Activated CD8-positive, alpha-beta memory T cell treated with anti-CD3 and anti-CD28 coated beads for 4 hours (primary cell): ENCODE measurements at regions not wholly inside any gene's neighbourhood (a gene's known extent, or its start where the extent isn't known, plus 50 kb on each side); places are given as distances from the start of the nearest gene placed in this dataset.

Source experiments
- DNase-seq, 2 donors: peaks; one replicate each; pipeline ENCODE4 v3.0.0-alpha.2; 2020; ENCODE audit warnings: low read depth in 2 of 2

DNA sequence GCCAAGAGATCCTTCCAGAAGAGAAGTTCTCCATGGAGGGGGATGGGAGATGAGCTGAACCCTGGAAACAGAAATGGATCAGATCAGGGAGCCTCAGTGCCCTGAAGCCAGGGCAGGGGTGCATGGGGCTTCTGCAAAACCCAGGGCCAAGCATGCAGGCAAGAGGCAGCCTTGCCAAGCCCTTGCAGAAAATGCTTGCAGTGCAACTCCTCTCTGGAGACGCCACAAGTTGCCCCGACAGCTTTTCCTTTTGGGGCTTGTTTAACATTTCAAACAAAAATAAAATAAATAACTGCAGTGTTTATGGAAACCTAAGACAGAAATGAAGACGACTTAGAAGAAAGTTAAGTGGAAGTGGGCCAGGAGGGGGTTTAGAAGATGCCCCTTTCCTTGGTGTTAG, 177.5 kb upstream of the TNP1 start:
- no peak for DNase-seq

DNA sequence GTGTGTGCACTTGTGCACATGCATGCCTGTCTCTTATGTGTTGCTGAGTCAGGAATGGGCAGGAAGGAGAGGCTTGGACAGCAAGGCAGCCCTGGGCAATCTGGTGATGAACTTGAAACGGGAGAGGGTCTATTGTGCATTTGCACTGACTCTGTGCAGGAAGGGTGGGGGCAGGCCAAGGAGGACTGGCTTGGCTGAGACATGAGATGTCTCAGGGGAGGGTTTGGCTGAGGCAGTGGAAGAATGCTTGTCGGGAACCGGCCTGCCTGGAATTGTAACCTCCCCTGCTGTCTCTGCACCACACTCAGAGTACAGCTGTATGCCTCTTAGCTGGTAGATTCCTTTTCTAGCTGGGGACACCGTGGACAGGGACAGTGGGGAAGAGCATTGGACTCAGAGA, 176.1 kb upstream of the TNP1 start:
- no peak for DNase-seq

DNA sequence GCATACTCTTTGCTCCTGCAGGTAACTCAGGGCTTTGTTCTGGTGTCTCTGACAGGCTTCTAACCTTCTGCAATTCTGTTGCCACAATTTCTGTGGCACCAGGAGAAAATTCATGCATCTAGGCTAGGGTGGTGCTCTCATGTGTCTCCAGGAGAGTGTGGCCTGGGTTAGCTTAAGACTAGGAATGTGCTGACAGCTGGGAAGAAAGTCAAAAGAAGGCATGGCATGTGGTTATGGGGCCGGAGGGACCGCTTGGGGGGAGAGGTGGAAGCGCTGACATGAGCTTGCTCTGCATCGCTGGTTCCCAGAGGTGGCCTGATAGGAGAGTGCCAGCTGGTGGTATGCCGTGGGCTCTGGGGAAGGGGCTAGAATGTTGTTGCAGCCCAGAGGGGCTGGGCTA, 173.3 kb upstream of the TNP1 start:
- no peak for DNase-seq

DNA sequence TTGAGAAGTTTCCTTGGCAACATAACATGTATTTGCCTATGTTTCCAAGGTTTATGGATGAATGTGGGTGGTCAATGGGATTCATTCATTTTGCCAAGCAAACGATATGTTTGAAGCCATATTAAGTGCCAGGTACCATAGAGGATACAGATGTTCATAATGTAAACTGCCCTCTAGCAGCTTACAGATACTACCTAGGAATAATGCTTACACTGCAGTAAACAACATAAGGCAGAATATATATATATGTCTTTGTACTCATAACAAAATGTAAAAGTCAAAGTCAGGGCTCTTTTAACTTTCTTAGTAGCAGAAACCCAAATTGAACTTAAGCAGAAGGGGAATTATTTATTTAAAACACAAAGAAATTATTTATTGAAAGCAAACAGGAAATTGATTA, 171.6 kb upstream of the TNP1 start:
- no peak for DNase-seq

DNA sequence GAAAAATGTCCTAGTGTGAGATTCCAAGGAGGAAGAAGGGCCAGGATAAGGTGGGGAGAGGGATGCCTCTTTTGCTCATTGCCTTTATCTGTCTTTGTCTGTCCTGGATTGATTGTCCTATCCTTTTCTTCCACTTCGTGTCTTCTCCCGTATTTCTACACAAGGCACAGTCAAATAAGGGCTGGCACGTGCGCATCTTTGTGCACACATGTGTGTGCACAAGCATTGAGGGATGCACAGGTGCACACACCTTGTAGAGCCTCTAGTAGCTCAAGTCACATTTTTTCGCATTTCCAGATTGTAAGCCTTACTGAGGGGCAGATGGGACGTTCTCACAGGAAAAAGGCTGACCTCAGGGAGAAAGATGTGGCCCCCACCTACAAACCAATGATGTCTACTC, 170.2 kb upstream of the TNP1 start:
- DNase-seq = no peak

DNA sequence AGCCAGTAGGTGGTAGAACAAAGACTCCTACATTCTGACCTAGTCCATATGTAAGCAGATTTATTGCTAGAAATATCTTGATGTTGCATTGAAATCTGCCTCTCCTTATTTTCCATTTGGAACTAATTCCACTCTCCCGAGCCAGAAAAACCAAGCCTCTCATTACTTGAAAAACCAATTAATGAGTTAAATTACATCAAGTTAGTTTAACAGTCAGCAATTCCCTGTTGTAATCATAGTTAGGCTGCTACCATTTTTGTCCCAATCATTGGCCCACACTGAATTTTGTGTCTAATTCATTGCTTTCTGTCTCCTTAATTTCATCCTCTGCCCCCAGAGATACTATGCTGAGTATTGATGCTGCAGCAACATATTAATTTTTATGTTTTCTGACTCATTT, 168.3 kb upstream of the TNP1 start:
- no peak for DNase-seq

DNA sequence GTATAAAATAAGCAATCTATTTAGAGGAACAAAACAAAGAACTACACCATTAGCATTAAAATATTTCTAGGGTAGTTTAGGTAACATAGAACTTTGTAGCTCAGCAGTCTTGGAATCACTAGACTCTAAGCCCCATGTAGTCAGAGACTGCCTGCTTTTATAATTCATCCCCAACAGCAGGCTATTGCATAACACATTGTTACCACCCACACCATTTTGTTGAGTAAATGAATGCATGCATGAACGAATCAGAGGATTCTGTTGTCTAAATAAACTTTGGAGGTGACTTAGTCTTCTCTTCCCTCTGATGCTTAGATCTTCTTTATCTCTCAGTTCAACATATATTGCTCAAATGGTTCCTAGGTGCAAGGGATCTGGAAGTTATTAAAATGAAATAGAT, 167.6 kb upstream of the TNP1 start:
- DNase-seq = no peak

DNA sequence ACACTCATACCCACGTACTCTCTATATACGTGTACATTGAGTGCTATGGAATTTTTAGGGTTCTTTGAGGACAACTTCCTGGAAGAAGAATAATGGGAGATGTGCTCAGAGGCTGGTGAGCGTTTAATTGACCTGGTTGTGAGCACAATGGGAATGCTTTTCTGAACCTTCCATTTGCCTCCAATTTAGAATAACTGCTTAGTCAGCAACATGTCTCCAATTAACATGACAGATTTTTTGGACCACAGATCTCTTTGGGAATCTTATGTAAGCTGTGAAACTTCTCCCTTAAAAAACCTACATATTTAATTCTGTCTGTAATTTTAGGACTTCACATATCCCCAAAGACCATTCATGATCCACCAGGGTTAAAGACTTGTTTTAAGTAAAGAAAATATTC, 166.7 kb upstream of the TNP1 start:
- DNase-seq = no peak

DNA sequence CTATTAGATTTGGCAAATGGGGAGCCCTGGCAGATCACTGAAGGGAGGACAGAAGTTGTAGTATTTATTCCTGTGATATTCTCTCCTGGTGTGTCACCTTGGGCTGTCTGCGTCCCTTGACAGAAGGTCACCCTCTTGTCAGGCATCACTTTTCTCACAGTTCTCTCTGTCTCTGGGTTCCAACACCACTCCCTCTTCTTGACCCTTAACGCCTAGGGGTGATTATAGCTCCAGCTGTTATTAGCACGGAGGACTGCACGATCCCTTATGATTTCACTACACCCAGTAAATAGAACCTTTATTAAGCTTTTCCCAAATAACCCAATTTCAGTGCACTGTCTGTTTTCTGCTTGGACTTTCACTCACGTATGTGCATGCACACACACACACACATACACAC, 166.3 kb upstream of the TNP1 start:
- DNase-seq = no peak

DNA sequence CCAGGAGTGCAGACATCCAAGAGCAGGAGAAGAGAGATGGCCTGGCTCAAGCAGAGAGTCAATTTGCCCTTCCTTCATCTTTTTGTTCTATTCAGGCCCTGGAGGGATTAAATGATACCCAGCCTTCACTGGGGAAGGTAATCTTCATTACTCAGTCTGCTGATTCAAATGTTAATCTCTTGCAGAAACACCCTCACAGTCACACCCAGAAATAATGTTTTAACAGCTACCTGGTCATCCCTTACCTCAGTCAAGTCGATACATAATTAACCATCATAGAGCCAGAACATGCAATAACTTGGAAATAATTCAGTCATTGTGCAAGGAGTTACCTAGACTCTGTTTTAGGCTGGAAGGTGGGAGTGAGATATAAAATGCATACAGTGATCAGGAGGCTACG, 163.7 kb upstream of the TNP1 start:
- DNase-seq = no peak

DNA sequence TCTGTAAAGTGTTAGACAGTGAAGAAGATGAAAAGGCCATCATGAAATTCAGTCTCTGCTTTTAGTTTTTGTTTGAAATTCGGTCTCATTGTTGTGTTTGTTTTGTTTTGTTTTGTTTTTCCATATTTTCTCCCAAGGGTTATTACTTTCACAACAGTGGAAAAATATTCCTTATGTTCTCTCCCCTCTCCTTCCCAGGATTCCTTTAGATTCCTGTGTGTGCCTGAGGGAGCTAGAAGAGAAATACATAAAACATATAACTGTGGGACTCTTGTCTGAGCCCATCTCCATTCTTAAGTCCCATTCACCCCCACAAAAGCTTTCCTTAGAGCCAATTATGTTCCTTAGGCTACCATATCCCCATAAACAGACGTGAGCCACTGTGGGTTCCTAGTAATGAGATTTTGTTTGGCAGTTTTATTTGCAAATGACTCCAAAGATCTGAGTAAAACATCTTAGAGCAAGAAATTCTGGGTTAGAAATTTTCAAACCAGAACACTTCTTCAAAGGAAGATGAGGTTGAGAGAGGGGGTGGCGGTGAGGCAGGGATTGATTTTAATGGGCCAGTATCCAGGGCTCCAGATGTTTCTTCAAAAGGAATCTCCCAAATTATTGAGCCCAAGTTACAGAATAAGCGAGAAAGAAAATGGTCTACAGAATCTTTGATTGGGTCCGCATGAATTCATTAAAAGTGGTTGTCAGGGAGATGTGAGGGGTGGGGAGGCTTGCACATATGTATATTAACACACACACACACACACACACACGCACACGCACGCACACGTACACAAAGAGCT, 157.8 kb upstream of the TNP1 start:
- DNase-seq = no peak

DNA sequence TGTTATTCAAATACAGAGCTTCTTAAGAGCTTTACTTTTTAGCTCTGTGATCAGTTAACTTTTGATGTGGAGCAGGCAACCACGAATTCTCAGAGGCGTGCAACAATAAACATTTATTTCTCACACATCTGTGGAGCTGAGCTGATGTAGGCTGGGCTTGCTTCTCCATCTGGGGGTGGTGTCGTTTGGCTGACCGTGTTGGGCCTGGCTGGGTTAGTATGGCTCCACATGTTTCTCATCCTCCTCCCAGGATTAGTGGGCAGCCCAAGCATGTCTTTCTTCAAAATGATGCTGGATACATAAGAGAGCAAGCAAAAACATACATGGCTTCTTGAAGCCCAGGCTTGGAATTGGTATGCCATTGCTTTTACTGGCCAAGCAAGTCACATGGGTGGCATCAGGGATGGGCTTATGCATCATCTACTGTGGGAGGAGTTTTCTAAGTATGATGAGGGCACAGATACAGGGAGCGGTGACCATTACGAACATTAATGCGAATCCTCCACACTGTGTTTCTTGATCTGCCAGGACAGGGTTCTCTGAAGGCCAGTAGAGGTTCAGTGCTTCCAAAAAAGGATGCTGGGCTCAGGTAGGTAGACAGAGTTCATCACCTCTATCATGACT, 157.0 kb upstream of the TNP1 start:
- DNase-seq = no peak

DNA sequence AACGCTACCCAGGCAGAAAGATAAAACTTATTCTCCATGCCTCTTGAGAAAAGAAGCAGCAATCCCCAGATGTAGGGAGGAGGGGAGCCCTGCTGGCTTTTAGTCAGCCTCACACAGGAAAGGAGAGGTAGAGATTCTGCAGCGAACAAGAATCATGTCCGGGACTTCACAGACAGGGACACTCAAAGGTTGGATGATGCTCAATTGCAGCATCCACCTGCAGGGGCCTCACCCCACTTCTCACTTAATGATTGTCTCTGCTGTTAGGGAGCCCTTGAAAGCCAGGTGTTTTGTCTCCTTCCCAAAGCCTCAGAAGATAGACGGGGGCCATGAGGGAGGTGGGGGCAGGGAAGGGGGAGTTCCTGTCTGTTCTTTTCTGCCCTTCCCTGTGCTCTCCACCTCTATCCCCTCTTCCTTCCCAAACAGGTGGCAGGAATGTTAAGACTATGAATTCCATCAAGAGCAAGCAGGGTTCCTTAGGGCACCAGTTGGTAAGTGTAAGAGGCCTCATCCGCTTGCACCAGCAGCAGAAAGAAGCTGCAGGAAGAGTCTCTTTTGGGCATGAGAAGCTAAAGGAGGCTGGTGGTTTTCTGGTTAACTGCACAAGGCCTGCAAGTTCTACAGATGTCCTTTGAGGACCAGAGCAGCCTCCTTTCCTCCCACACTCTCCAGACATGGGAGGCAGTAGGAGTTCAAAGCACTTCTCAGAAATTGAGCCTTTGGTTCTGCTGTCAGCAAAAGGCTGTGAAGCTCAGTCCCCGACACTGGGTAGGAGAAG, 154.7 kb upstream of the TNP1 start:
- no peak for DNase-seq

DNA sequence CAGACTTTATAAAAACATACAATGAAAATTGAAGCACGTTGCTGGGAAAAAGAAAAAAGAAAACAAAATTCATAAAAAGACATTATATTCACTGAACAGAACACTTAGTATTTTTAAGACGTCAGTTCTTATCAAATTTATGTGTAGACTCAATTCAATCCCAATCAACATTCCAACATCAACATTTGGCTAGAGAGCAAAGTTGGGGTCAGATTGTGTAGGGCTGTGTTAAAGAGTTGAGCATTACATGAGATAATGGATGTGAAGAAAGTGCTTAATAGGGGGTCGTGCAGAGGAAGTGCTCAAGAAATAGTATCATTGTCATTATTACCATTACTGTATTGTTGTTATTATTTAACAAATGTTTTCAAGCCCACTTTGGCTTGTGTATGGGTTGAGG, 154.1 kb upstream of the TNP1 start:
- no peak for DNase-seq

DNA sequence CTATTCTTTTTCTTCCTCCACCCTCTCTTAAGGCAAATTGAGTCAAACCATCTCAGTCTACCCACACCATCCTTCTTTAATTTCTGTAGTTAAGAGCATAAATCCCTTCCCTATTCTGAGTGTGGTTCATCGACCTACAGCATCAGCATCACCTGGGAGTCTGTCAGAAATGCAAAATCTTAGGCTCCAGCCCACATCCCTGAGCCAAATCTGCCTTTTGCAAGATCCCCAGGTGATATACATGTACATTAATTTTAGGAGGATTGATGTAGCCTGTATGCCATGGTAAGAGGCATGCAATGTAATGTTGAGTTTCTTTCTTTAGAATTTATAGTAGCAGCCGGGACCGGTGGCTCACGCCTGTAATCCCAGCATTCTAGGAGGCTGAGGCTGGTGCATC, 151.7 kb upstream of the TNP1 start:
- DNase-seq = no peak

DNA sequence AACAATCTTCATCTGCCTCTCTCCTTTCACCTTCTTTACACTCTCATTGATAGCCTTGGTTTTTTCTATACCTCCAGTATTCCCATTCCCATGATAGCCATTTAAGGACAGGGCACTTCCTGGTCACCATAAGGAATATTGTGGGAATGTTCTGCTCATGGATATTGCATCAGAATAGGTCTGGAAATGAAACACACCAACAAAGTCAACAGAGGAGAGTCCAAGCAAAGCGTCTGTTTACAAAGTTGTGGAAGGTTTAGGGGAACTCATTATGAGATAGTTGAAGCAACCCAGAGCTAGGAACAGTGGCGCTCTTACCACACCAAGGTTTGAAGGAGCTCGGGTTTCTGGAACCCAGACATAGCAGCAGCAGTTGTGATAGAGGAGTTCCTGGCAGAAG, 150.3 kb upstream of the TNP1 start:
- DNase-seq = no peak

DNA sequence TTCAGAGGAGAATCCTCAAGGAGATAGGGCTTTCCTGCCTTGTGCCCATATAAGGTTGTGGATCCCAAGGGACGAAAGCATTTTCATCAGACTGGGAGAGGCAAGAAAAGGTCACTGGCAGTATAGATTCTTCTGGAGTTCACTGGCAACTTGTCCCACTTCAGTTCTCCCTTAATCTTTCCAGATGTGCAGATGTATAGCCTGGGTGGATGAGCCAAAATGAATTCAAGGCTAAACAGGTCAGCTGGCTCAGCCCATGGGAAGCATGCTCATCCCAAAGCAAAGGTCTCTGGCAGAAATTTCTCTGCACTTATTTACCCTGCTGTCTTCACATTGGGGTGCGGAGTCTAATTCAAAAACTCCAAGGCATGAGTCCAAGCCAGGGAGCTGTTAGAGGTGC, 148.9 kb upstream of the TNP1 start:
- no peak for DNase-seq

DNA sequence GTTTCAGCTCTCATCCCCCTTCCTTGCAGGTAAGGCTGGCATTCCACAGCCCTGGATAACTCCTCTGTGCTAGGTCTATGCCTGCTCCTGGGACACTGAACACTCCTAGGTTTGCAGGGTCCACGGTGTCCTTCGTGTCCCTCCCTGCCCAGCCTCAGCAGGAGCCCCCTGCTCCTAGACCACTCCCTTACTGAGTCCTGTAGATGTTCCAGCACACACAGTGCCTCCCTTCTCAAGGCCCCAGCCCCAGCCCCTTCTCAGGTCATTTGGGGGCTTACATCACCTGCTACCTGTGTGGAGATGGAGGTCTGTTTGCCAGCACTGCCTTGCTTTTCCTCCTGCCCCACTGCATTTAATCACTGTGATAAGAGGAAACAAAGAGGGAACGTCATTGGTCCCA, 146.4 kb upstream of the TNP1 start:
- DNase-seq = no peak

DNA sequence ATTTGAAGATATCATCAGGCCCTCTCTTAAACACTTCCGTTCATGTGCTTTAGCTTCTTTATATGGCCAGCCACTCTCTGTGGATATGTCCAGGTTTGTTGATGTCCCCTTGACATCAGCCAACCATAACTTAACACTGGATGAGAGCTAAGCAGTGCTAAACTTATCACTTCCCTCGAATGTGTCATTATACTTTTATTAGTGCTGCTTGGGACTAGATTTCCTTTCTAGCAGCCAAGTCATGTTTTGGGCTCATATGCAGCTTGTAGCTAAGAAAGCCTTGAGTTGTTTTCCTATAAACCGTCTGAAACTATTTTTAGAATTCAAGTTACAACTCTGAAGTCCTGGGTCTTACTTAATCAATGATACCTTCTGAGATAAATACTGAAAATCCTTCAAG, 144.8 kb upstream of the TNP1 start:
- DNase-seq = no peak

DNA sequence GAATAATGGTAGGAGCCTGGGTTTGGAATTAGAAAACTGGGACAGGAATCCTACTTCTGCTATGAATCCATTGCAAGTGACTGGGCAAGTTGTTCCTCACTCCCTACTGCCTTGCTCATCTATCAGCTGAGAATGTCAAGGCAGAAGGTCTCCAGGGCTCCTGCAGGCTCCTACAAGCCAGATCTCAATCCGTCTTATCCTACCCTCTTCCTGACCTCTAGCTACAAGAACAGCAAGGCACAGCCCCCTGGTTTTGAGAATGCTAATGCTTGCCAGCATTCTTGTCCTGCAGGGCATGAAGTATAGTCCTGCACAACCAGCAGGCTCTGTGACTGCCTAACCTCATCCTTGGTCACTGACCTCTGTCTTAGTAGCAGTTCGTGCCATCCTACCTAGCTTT, 141.9 kb upstream of the TNP1 start:
- DNase-seq = no peak

DNA sequence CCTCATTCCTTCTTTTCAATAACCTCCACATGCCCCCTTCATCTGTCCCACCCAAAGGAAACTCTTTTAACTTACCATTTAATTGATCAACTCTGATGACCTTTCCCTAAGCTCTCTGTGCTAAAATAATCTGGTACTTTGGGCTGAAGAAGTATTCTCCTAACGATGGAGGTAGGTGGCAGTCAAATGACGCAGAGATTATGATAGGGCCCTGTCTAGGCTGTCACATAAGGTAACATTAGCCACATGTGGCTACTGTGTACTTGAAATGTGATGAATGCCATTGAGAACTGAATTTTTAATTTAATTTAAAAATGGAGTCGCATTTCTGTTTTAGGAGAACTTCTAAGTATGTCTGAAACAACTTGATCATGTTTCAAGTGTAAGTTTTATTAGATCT, 140.5 kb upstream of the TNP1 start:
- no peak for DNase-seq

DNA sequence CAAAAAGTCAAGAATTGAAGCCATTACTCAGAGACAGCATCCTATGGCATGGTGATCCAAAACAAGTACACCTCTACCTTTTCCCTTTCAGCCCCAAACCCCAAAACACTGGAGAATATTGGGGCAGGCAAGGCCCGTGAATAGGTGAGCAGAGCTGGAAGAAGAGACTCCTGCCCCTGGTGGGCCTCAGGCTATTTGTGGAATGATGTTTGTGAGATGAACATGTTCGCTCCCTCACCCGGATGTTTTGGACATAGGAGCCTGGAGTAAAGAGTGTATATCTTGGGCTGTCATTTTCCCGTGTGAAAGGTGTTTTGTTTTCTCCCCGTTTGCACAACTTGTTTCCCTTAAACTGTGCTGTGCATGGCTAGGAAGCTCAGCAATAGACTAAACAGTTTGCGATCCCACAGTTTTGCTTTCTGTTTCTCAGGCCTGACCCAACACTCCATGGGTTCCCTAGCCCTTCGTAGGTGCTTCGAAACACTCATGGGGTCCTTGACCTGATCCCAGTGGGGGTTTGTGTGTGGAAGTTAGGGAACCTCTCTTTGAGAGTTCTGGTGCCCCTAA, 136.5 kb upstream of the TNP1 start:
- no peak for DNase-seq

DNA sequence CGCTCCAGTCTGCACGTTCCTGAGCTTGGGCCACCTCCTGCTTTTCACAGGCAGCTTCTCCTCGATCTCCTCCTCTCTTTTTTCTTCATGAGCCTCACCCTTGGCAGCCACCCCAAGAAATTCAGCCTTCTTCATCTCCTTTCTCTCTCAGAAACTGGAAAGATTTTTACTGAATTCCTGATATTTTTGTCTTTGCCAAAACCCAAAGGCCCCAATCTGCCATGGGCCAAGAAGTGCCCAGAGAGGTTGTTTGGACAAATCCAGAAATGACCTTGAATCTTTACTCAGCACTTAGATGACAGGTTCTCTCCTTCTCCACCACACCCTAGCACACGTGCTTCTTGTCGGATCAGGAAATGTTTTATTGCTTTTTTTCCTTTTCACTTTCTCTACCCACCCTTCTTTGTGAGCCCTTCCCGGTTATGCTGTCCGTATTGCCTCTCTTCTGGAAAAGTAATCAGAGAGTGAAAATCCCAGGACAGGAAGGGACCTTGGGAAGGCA, 134.5 kb upstream of the TNP1 start:
- DNase-seq = no peak
